Mesodermal cell (in vitro differentiated cells): ENCODE measurements at regions not wholly inside any gene's neighbourhood (a gene's known extent, or its start where the extent isn't known, plus 50 kb on each side); places are given as distances from the start of the nearest gene placed in this dataset.
"Not testable (repeated sequence)": the region's sequence is repeated elsewhere in the genome, so short reads cannot be mapped to it uniquely, and the experiment has no call there.

Experiments used
- H3K27ac ChIP-seq: 2 replicates; pipeline ENCODE4 v1.7.0; 2013; ENCODE audit warnings: mild to moderate bottlenecking, low read depth, low read length, moderate library complexity; ENCODE audit not compliant: severe bottlenecking
- H3K36me3 ChIP-seq: 2 replicates; pipeline ENCODE4 v1.7.1; 2013; ENCODE audit warnings: mild to moderate bottlenecking, low read length, moderate library complexity; ENCODE audit not compliant: control insufficient read depth, insufficient read depth
- H3K4me1 ChIP-seq: one replicate; pipeline ENCODE4 v1.7.1; 2013; ENCODE audit warnings: mild to moderate bottlenecking, low read length; ENCODE audit not compliant: insufficient read depth, control insufficient read depth, poor library complexity, severe bottlenecking
- H3K4me3 ChIP-seq: 2 replicates; pipeline ENCODE4 v1.7.0; 2013; ENCODE audit warnings: low read length, control low read depth, mild to moderate bottlenecking; ENCODE audit not compliant: insufficient read depth, poor library complexity, severe bottlenecking; ENCODE audit errors: extremely low read depth
- H3K9me3 ChIP-seq: 2 replicates; pipeline ENCODE4 v1.7.1; 2013; ENCODE audit warnings: mild to moderate bottlenecking, low read length, moderate library complexity; ENCODE audit not compliant: control insufficient read depth
- WGBS, 2 experiments: methylation state at CpG; one replicate each; pipeline ENCODE4 v1.1.5; 2013; ENCODE audit warnings: missing lambda C conversion rate in 2 of 2; ENCODE audit not compliant: insufficient coverage in 2 of 2; 5-methylcytosine and 5-hydroxymethylcytosine counted together

DNA sequence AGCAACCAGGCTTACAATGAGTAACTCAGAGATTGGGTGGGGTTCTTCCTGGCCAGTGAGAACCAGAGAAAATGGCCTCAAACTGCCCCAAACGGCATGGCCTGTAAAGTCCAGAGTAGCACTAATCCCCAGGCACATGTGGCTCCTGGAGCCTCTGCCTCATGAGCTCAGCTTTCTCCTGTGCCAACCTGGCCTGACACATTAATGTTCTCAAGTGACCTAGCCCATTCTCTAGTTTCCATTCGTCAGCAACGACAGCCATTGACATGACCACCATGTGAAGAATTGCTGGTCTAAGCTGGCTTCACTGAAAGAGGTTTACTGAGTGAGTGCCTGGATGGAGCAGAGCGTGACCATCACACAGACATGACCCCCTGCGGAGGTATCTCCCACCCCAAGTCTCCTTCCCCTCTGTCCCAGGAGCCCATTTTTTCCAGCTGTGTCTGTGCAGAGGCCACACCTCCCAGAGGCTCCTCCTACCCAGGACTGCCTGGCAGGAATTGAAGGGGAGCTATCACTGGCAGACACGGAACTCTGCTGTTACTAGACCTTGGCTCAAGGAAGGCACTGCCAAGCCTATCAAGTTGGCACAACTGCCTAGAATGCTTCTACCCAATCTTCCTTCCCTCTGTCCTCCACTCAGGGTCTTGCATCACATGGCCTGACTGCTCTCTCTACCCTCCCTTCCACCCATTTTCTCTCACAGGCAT, 59.0 kb upstream of the BOD1 start:
- Histone ChIP-seq H3K36me3 (no peaks in the 10 kb centered on the region), H3K4me1 (peaks cover 12% of the 10 kb centered on the region), H3K27ac (no peak overlapping the region), H3K9me3 (peaks cover 4% of the 10 kb centered on the region), H3K4me3 (no peak overlapping the region)
- 92 to 93% methylated on average over 5 to 6 of the region's 6 CpGs for WGBS, 2 experiments

DNA sequence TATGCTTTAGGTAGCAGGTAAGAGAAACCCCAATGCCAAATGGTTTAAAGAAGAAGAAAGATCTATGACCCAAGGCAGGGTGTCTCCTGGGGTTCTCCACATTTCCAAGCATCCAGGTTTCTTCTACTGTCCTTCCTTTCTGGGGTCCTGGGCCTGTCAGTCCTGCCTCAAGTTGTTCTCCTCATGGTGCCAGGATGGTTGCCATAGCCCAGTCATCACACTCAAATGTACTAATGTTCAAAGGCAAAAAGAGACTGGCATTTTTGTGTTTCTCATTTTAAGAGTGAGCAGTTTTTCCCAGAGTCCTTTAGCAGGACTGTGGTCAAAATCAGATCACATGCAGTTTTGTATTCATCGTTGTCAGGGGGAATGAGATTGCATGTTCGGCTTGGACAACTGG, 59.9 kb upstream of the BOD1 start:
- H3K36me3 ChIP-seq, result no peaks in the 10 kb centered on the region
- no peak overlapping the region for H3K27ac ChIP-seq
- H3K4me1 ChIP-seq, result peaks cover 2% of the 10 kb centered on the region
- 94 to 100% methylated on average over 2 of the region's 2 CpGs for WGBS, 2 experiments
- H3K9me3 ChIP-seq, result peaks cover 4% of the 10 kb centered on the region
- no peak overlapping the region for H3K4me3 ChIP-seq

DNA sequence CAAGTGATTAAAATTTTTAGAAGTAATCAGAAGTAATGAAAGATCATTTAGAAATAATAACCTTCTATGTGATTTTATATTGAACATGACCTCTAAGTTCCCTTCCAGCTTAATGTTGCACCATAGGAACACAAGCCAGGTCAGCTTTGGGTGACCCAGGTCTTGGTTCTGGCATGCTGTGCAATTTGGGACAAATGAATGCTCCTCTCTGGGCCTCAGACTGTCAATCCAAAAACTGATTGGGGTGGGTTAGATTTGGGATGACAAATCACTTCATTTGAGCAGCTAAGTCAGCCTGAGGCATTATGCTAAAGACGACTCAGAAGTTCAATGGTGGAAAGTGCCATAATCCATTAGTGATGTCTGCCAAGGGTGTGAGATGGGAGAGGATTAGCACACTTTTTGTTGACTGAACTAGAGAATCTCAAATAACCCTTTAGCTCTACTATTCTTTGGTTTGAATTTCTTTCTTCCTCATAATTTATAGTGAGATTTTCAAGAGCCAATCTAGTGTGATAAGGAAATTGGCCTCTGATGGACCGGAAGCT, 60.7 kb upstream of the BOD1 start:
- H3K4me3 ChIP-seq, result no peak overlapping the region
- WGBS, 2 experiments, result 60% methylated on average over 1 of the region's 2 CpGs; no CpG with 5 or more reads in 1 of the 2 experiments
- H3K4me1 ChIP-seq, result no peaks in the 10 kb centered on the region
- no peak overlapping the region for H3K27ac ChIP-seq
- no peaks in the 10 kb centered on the region for H3K36me3 ChIP-seq
- peaks cover 4% of the 10 kb centered on the region for H3K9me3 ChIP-seq

DNA sequence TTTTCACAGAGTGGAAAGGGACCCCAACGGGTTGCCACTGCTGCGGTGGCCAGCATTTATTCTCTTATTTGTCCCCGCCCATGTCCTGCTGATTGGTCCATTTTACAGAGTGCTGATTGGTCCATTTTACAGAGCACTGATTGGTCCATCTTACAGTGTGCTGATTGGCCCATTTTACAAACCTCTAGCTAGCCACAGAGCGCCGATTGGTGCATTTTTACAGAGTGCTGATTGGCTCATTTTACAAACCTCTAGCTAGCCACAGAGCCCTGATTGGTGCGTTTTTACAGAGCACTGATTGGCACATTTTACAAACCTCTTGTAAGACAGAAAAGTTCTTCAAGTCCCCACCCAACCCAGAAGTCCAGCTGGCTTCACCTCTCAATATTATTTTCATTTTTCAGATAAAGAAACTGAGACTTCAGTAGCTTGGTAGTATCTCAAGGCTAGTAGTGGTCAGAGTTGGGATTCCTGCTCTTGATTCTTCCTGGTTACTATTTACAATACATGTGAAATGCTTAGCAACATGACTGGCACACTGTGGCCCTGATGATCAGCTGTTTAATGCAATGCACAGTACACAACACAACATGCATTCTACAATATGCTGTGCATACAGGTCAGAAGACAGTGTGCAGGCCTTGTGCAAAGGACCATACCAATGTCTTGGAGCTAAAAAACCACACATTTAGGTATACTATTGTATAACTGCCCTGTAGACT, 63.6 kb upstream of the BOD1 start:
- H3K4me1 ChIP-seq, result no peaks in the 10 kb centered on the region
- no peaks in the 10 kb centered on the region for H3K36me3 ChIP-seq
- H3K27ac ChIP-seq, result no peak overlapping the region
- no peak overlapping the region for H3K4me3 ChIP-seq
- peaks cover 4% of the 10 kb centered on the region for H3K9me3 ChIP-seq
- WGBS, 2 experiments, result 93 to 94% methylated on average over 5 to 6 of the region's 6 CpGs

GRCh38 chr5:173680660-173681242, 64.3 kb upstream of the BOD1 start:
- Histone ChIP-seq H3K9me3 (peaks cover 4% of the 10 kb centered on the region), H3K4me3 (no peak overlapping the region), H3K27ac (no peak overlapping the region), H3K4me1 (no peaks in the 10 kb centered on the region), H3K36me3 (no peaks in the 10 kb centered on the region)
- WGBS, 2 experiments, result 86 to 93% methylated on average over 3 to 5 of the region's 6 CpGs

DNA sequence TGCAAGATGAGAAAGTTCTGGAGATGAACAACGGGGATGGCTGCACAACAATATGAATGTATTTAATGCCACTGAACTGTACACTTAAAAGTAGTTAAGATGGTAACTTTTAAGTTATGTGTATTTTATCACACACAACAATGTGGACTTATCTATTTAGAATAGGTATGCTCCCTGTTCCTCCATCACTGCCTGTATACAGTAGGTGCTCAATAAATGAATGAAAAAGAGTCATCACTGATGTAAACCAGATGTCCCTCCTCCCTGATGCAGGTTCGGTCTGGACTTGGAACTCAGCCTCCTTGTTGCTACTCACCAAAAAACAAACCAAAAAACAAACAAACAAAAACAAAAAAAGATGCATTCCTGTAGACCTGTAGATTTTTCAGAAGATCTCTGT, 65.9 kb upstream of the BOD1 start:
- Histone ChIP-seq H3K9me3 (peaks cover 4% of the 10 kb centered on the region), H3K27ac (no peak overlapping the region), H3K4me3 (no peak overlapping the region), H3K36me3 (no peaks in the 10 kb centered on the region), H3K4me1 (no peaks in the 10 kb centered on the region)
- WGBS, 2 experiments, result 80% methylated on average over 1 of the region's 2 CpGs; no CpG with 5 or more reads in 1 of the 2 experiments

DNA sequence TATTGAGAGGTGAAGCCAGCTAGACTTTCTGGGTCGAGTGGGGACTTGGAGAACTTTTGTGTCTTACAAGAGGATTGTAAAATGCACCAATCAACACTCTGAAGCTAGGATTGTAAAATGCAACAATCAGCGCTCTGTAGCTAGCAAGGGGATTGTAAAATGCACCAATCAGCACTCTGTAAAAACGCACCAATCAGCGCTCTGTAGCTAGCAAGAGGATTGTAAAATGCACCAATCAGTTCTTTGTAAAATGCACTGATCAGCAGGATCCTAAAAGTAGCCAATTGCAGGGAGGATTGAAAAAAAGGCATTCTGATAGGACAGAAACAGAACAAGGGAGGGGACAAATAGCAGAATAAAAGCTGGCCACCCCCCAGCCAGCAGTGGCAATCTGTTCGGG, 68.1 kb upstream of the BOD1 start:
- not testable (repeated sequence) for H3K27ac ChIP-seq
- WGBS, 2 experiments, result 88 to 95% methylated on average over 4 to 5 of the region's 5 CpGs

GRCh38 chr5:173686950-173687349, 70.5 kb upstream of the BOD1 start:
- Histone ChIP-seq H3K36me3 (no peaks in the 10 kb centered on the region), H3K27ac (no peak overlapping the region), H3K9me3 (no peaks in the 10 kb centered on the region), H3K4me3 (no peak overlapping the region), H3K4me1 (peaks cover 15% of the 10 kb centered on the region)
- 92% methylated on average over 2 of the region's 4 CpGs; no CpG with 5 or more reads in 1 of the 2 experiments for WGBS, 2 experiments

More for the DNA sequence above, 68.1 kb upstream of the BOD1 start:
- peaks cover 11% of the 10 kb centered on the region for H3K4me1 ChIP-seq
- not testable (repeated sequence) for H3K9me3 ChIP-seq, H3K4me3 ChIP-seq, H3K36me3 ChIP-seq

DNA sequence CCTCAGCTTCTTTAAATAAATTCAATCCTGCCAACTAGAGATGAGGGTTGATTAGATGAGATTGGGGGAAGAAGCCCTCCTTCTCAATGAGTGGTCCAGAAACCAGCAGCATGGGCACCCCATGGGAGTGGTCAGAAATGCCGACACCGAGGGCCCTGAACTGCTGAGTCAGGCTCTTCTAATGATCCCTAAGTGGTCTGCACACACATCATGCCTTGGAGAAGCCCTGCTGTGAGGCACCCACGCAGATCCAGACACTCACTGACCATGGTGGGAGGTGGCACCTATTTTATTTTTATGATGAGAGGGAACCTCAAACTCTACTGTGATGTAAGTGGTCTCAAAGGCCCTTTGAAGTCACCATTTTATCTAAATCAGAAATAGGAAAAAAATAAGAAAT, 72.3 kb upstream of the BOD1 start:
- H3K4me1 ChIP-seq, result peaks cover 15% of the 10 kb centered on the region
- peaks cover 3% of the 10 kb centered on the region for H3K9me3 ChIP-seq
- peak overlapping the region; percentile 60 for H3K27ac ChIP-seq
- no peaks in the 10 kb centered on the region for H3K36me3 ChIP-seq
- H3K4me3 ChIP-seq, result no peak overlapping the region
- WGBS, 2 experiments, result 93 to 100% methylated on average over 2 to 3 of the region's 3 CpGs

GRCh38 chr5:173689171-173689736, 72.8 kb upstream of the BOD1 start:
- no peaks in the 10 kb centered on the region for H3K36me3 ChIP-seq

More at GRCh38 chr5:173689171-173689736, 72.8 kb upstream of the BOD1 start:
- Histone ChIP-seq H3K4me1 (peaks cover 15% of the 10 kb centered on the region), H3K9me3 (peaks cover 3% of the 10 kb centered on the region), H3K4me3 (no peak overlapping the region), H3K27ac (peak overlapping the region; percentile 60)
- 68 to 90% methylated on average over 2 to 6 of the region's 7 CpGs for WGBS, 2 experiments
